HEK293 (cell line): ENCODE measurements at regions not wholly inside any gene's neighbourhood (a gene's known extent, or its start where the extent isn't known, plus 50 kb on each side); places are given as distances from the start of the nearest gene placed in this dataset.

Experiments
- ATF2 ChIP-seq: fragments of 450-650 bp; formaldehyde crosslinking; IDR thresholded peaks from 2 replicates; pipeline ENCODE4 v1.5.1; 2016; ENCODE audit warnings: missing biosample characterization, missing genetic modification characterization, low read depth
- MYNN ChIP-seq: fragments of 450-650 bp; formaldehyde crosslinking; IDR thresholded peaks from 2 replicates; pipeline ENCODE4 v1.5.1; 2016; ENCODE audit warnings: missing biosample characterization, missing genetic modification characterization, borderline replicate concordance
- ZBTB26 ChIP-seq: fragments of 450-650 bp; formaldehyde crosslinking; optimal IDR thresholded peaks from 2 replicates; pipeline ENCODE3; 2016; ENCODE audit warnings: missing biosample characterization, mild to moderate bottlenecking, missing genetic modification characterization
- ZNF621 ChIP-seq: fragments of 450-650 bp; formaldehyde crosslinking; IDR thresholded peaks from 2 replicates; pipeline ENCODE4 v1.5.1; 2017; ENCODE audit warnings: missing biosample characterization, missing genetic modification characterization
- ZNF623 ChIP-seq: fragments of 450-650 bp; formaldehyde crosslinking; IDR thresholded peaks from 2 replicates; pipeline ENCODE4 v1.5.1; 2016; ENCODE audit warnings: missing biosample characterization, missing genetic modification characterization
- ZNF747 ChIP-seq: fragments of 450-650 bp; formaldehyde crosslinking; IDR thresholded peaks from 2 replicates; pipeline ENCODE4 v1.5.1; 2016; ENCODE audit warnings: missing biosample characterization, missing genetic modification characterization
- ZNF768 ChIP-seq: fragments of 450-650 bp; formaldehyde crosslinking; IDR thresholded peaks from 2 replicates; pipeline ENCODE4 v1.5.1; 2018; ENCODE audit warnings: missing biosample characterization, mild to moderate bottlenecking, missing genetic modification characterization
- ZSCAN18 ChIP-seq: fragments of 450-650 bp; formaldehyde crosslinking; IDR thresholded peaks from 2 replicates; pipeline ENCODE4 v1.5.1; 2016; ENCODE audit warnings: missing biosample characterization, missing genetic modification characterization
- ZSCAN4 ChIP-seq: fragments of 450-650 bp; formaldehyde crosslinking; IDR thresholded peaks from 2 replicates; pipeline ENCODE4 v1.5.1; 2017; ENCODE audit warnings: missing biosample characterization, missing genetic modification characterization
- TF ChIP-seq, protein P1 (sequence below): fragments of 450-650 bp; formaldehyde crosslinking; IDR thresholded peaks from 2 replicates; pipeline ENCODE4 v1.5.1; 2016; ENCODE audit warnings: missing biosample characterization, missing genetic modification characterization
- TF ChIP-seq, protein P2 (sequence below): fragments of 450-650 bp; formaldehyde crosslinking; conservative IDR thresholded peaks from 2 replicates; pipeline ENCODE4 v1.5.1; 2016; ENCODE audit warnings: low read depth, missing biosample characterization, missing genetic modification characterization
- TF ChIP-seq, protein P3 (sequence below): fragments of 450-650 bp; formaldehyde crosslinking; IDR thresholded peaks from 2 replicates; pipeline ENCODE4 v1.5.1; 2016; ENCODE audit warnings: missing biosample characterization, missing genetic modification characterization

GRCh38 chr10:130371666-130372065 lies 235.5 kb downstream of the GLRX3 start:
- TF ChIP-seq, protein P1, sequence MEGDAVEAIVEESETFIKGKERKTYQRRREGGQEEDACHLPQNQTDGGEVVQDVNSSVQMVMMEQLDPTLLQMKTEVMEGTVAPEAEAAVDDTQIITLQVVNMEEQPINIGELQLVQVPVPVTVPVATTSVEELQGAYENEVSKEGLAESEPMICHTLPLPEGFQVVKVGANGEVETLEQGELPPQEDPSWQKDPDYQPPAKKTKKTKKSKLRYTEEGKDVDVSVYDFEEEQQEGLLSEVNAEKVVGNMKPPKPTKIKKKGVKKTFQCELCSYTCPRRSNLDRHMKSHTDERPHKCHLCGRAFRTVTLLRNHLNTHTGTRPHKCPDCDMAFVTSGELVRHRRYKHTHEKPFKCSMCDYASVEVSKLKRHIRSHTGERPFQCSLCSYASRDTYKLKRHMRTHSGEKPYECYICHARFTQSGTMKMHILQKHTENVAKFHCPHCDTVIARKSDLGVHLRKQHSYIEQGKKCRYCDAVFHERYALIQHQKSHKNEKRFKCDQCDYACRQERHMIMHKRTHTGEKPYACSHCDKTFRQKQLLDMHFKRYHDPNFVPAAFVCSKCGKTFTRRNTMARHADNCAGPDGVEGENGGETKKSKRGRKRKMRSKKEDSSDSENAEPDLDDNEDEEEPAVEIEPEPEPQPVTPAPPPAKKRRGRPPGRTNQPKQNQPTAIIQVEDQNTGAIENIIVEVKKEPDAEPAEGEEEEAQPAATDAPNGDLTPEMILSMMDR (tag by site-specific recombination) = no peak
- TF ChIP-seq, protein P2, sequence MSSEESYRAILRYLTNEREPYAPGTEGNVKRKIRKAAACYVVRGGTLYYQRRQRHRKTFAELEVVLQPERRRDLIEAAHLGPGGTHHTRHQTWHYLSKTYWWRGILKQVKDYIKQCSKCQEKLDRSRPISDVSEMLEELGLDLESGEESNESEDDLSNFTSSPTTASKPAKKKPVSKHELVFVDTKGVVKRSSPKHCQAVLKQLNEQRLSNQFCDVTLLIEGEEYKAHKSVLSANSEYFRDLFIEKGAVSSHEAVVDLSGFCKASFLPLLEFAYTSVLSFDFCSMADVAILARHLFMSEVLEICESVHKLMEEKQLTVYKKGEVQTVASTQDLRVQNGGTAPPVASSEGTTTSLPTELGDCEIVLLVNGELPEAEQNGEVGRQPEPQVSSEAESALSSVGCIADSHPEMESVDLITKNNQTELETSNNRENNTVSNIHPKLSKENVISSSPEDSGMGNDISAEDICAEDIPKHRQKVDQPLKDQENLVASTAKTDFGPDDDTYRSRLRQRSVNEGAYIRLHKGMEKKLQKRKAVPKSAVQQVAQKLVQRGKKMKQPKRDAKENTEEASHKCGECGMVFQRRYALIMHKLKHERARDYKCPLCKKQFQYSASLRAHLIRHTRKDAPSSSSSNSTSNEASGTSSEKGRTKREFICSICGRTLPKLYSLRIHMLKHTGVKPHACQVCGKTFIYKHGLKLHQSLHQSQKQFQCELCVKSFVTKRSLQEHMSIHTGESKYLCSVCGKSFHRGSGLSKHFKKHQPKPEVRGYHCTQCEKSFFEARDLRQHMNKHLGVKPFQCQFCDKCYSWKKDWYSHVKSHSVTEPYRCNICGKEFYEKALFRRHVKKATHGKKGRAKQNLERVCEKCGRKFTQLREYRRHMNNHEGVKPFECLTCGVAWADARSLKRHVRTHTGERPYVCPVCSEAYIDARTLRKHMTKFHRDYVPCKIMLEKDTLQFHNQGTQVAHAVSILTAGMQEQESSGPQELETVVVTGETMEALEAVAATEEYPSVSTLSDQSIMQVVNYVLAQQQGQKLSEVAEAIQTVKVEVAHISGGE (tag by site-specific recombination) = no peak
- TF ChIP-seq ZNF623 (tag by site-specific recombination) (no peak), ZNF747 (no peak), ZSCAN18 (tag by site-specific recombination) (no peak), MYNN (tag by site-specific recombination) (no peak), ATF2 (tag by site-specific recombination) (no peak), ZNF768 (tag by site-specific recombination) (no peak), ZBTB26 (tag by site-specific recombination) (no peak), ZSCAN4 (no peak), ZNF621 (no peak)
- TF ChIP-seq, protein P3, sequence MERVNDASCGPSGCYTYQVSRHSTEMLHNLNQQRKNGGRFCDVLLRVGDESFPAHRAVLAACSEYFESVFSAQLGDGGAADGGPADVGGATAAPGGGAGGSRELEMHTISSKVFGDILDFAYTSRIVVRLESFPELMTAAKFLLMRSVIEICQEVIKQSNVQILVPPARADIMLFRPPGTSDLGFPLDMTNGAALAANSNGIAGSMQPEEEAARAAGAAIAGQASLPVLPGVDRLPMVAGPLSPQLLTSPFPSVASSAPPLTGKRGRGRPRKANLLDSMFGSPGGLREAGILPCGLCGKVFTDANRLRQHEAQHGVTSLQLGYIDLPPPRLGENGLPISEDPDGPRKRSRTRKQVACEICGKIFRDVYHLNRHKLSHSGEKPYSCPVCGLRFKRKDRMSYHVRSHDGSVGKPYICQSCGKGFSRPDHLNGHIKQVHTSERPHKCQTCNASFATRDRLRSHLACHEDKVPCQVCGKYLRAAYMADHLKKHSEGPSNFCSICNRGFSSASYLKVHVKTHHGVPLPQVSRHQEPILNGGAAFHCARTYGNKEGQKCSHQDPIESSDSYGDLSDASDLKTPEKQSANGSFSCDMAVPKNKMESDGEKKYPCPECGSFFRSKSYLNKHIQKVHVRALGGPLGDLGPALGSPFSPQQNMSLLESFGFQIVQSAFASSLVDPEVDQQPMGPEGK (tag by site-specific recombination) = no peak
